Testis (tissue), 2 donors: ENCODE measurements at regions not wholly inside any gene's neighbourhood (a gene's known extent, or its start where the extent isn't known, plus 50 kb on each side); places are given as distances from the start of the nearest gene placed in this dataset.

Source experiments
- CTCF ChIP-seq, 3 experiments: fragments of 450-650 bp in 2 of 3; fragments of 200-600 bp in 1 of 3; sonication (generic) in 1 of 3; IDR thresholded peaks; one replicate each; pipeline ENCODE4 v1.5.1; 2016 to 2019; ENCODE audit warnings: antibody characterized with exemption in 3 of 3, mild to moderate bottlenecking in 2 of 3, moderate library complexity in 1 of 3
- POLR2A ChIP-seq: fragments of 450-650 bp; IDR thresholded peaks from one replicate; pipeline ENCODE4 v1.6.1; 2017; ENCODE audit warnings: antibody characterized with exemption, mild to moderate bottlenecking, moderate library complexity

GRCh38 chr4:78688366-78688765 lies 87.8 kb upstream of the BMP2K start:
- TF ChIP-seq CTCF (IDR thresholded peaks at IDR 0.05) (no peak), POLR2A (no peak)
